HepG2 (cell line): ENCODE measurements at regions not wholly inside any gene's neighbourhood (a gene's known extent, or its start where the extent isn't known, plus 50 kb on each side); places are given as distances from the start of the nearest gene placed in this dataset.

Source experiments
- ATF3 ChIP-seq: sonication (generic); formaldehyde crosslinking; IDR thresholded peaks from 2 replicates; pipeline ENCODE4 v1.4.0; 2020; ENCODE audit warnings: missing genetic modification reagents
- ERF ChIP-seq: IDR thresholded peaks from 2 replicates; pipeline ENCODE4 v1.6.1; 2018; ENCODE audit warnings: missing biosample characterization, missing genetic modification reagents
- HOXD1 ChIP-seq: sonication (generic); formaldehyde crosslinking; IDR thresholded peaks from 2 replicates; pipeline ENCODE4 v1.5.0; 2020; ENCODE audit warnings: missing genetic modification reagents
- NFIC ChIP-seq: IDR thresholded peaks from 2 replicates; pipeline ENCODE4 v1.6.1; 2012; ENCODE audit warnings: mild to moderate bottlenecking, low read length, inconsistent platforms
- POLR2AphosphoS5 ChIP-seq: IDR thresholded peaks from 2 replicates; pipeline ENCODE4 v1.6.1; 2012; ENCODE audit warnings: low read depth, low read length
- SOX5 ChIP-seq: IDR thresholded peaks from 2 replicates; pipeline ENCODE4 v1.6.1; 2016; ENCODE audit warnings: borderline replicate concordance
- TCF12 ChIP-seq, 2 experiments: fragments of 450-650 bp in 1 of 2; sonication (generic) in 1 of 2; formaldehyde crosslinking in 1 of 2; IDR thresholded peaks; 2 replicates each; pipeline versions ENCODE4 v1.6.1 to v1.8.0; 2017 to 2022; ENCODE audit warnings: antibody characterized with exemption in 1 of 2, mild to moderate bottlenecking in 1 of 2, missing genetic modification reagents in 1 of 2, moderate library complexity in 1 of 2
- ZNF672 ChIP-seq: sonication (generic); formaldehyde crosslinking; IDR thresholded peaks from 2 replicates; pipeline ENCODE4 v1.8.1; 2022; ENCODE audit warnings: missing genetic modification reagents
- TF ChIP-seq, protein P1 (sequence below): sonication (generic); formaldehyde crosslinking; IDR thresholded peaks from 2 replicates; pipeline ENCODE4 v1.5.0; 2020; ENCODE audit warnings: mild to moderate bottlenecking, missing genetic modification reagents, moderate library complexity

DNA sequence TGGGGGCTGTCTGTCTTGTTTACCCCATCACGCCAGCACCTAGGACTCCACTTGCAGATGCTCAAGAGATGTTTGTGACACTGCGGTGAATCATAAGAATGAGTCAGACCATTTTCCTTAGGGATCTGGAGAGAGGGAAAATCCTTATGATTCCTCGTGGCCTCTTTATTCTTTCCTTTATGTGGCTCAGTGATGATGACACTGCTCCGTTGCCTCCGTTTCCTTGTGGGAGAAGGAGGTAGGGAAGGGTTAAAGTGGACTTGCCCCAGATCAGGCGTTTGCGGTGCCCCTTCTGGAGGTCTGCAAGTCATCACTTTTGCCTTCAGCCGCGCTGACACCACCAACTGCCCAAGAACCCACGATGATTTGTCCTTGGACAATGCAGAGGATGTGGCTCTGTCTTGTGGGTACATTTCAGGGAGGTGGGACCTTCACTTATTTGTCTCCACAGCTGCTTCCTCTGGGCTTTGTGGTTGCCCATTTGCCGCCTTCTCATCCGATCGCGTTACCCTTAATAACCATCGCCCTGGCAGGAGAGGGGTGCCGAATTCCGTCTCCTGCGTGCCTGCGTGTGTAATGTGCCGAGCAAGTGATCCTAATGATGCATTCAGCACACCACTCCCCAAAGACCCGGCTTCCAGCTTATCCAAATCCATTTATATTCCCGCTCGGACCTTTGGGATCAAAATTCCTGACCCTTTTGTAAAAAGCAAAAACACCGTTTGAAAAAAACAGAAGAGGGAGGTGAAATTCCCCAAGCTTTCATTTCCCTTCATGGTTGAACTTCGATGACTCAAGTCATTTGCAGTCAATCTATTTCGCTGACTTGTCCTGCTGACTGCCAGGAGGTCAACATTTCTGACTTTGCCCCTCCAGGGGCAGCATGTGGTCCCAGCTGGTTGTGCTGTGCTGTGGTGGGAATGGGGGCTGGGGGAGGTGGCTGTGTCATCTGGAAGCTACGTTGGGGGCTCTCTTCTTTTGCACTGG, 87.2 kb upstream of the IRX3 start:
- TF ChIP-seq ERF (no peak), ATF3 (CRISPR knock-in tag) (no peak), ZNF672 (CRISPR knock-in tag) (no peak), HOXD1 (CRISPR knock-in tag) (no peak), POLR2AphosphoS5 (no peak), NFIC (no peak), TCF12 (IDR thresholded peaks at IDR 0.05) (no peak), TCF12 (CRISPR knock-in tag; IDR thresholded peaks at IDR 0.05) (no peak), SOX5 (CRISPR knock-in tag) (no peak)
- TF ChIP-seq, protein P1, sequence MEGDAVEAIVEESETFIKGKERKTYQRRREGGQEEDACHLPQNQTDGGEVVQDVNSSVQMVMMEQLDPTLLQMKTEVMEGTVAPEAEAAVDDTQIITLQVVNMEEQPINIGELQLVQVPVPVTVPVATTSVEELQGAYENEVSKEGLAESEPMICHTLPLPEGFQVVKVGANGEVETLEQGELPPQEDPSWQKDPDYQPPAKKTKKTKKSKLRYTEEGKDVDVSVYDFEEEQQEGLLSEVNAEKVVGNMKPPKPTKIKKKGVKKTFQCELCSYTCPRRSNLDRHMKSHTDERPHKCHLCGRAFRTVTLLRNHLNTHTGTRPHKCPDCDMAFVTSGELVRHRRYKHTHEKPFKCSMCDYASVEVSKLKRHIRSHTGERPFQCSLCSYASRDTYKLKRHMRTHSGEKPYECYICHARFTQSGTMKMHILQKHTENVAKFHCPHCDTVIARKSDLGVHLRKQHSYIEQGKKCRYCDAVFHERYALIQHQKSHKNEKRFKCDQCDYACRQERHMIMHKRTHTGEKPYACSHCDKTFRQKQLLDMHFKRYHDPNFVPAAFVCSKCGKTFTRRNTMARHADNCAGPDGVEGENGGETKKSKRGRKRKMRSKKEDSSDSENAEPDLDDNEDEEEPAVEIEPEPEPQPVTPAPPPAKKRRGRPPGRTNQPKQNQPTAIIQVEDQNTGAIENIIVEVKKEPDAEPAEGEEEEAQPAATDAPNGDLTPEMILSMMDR (CRISPR knock-in tag): no peak
